Activated T-cell treated with anti-CD3 and anti-CD28 coated beads, Interleukin-2, amount 50 U/mL, for 24 hours (primary cell): ENCODE measurements at regions not wholly inside any gene's neighbourhood (a gene's known extent, or its start where the extent isn't known, plus 50 kb on each side); places are given as distances from the start of the nearest gene placed in this dataset.
"Not testable (repeated sequence)": the region's sequence is repeated elsewhere in the genome, so short reads cannot be mapped to it uniquely, and the experiment has no call there.

ENCODE experiments used
- DNase-seq: peaks from one replicate; pipeline ENCODE4 v3.0.0-alpha.2; 2020
- H3K27ac Mint-ChIP-seq: 2 replicates; pipeline ENCODE4 v1.8.0; 2020; ENCODE audit warnings: mild to moderate bottlenecking, mixed read lengths
- H3K27me3 Mint-ChIP-seq: 2 replicates; pipeline ENCODE4 v1.8.0; 2020; ENCODE audit warnings: mixed read lengths
- H3K36me3 Mint-ChIP-seq: 2 replicates; pipeline ENCODE4 v1.8.0; 2020; ENCODE audit warnings: low read depth, mixed read lengths
- H3K4me1 Mint-ChIP-seq: 2 replicates; pipeline ENCODE4 v1.8.0; 2020; ENCODE audit warnings: low read depth, mixed read lengths
- H3K4me3 Mint-ChIP-seq: 2 replicates; pipeline ENCODE4 v1.8.0; 2020; ENCODE audit warnings: mild to moderate bottlenecking, moderate library complexity, mixed read lengths
- H3K9me3 Mint-ChIP-seq: 2 replicates; pipeline ENCODE4 v1.8.0; 2020; ENCODE audit warnings: mixed read lengths

- H3K4me3 Mint-ChIP-seq = no peak overlapping the region
- peaks cover 27% of the 10 kb centered on the region for H3K9me3 Mint-ChIP-seq
- H3K36me3 Mint-ChIP-seq = no peaks in the 10 kb centered on the region
- no peaks in the 10 kb centered on the region for H3K27me3 Mint-ChIP-seq
- no peaks in the 10 kb centered on the region for H3K4me1 Mint-ChIP-seq
- no peak for DNase-seq
- no peak overlapping the region for H3K27ac Mint-ChIP-seq
Observed at GRCh38 chr11:25396847-25397246, 900.0 kb downstream of the LUZP2 start.

GRCh38 chr11:25408146-25408545 is 911.3 kb downstream of the LUZP2 start:
- no peaks in the 10 kb centered on the region for H3K27me3 Mint-ChIP-seq
- no peak overlapping the region for H3K27ac Mint-ChIP-seq
- no peak overlapping the region for H3K4me3 Mint-ChIP-seq
- peaks cover 21% of the 10 kb centered on the region for H3K9me3 Mint-ChIP-seq
- no peaks in the 10 kb centered on the region for H3K4me1 Mint-ChIP-seq
- H3K36me3 Mint-ChIP-seq = no peaks in the 10 kb centered on the region
- DNase-seq = no peak

- H3K4me3 Mint-ChIP-seq = no peak overlapping the region
- DNase-seq = no peak
- peaks cover 22% of the 10 kb centered on the region for H3K9me3 Mint-ChIP-seq
- no peaks in the 10 kb centered on the region for H3K36me3 Mint-ChIP-seq
- H3K27me3 Mint-ChIP-seq = no peaks in the 10 kb centered on the region
- no peak overlapping the region for H3K27ac Mint-ChIP-seq
- H3K4me1 Mint-ChIP-seq = no peaks in the 10 kb centered on the region
Observed at GRCh38 chr11:25415793-25416192, 916.1 kb upstream of the ANO3 start.

GRCh38 chr11:25423436-25424199 is 908.3 kb upstream of the ANO3 start:
- Mint-ChIP-seq H3K27me3 (no peaks in the 10 kb centered on the region), H3K9me3 (peaks cover 6% of the 10 kb centered on the region), H3K36me3 (no peaks in the 10 kb centered on the region), H3K4me3 (no peak overlapping the region), H3K27ac (no peak overlapping the region), H3K4me1 (no peaks in the 10 kb centered on the region)
- DNase-seq = no peak

GRCh38 chr11:25432376-25432775 is 899.6 kb upstream of the ANO3 start:
- peaks cover 11% of the 10 kb centered on the region for H3K9me3 Mint-ChIP-seq
- no peaks in the 10 kb centered on the region for H3K4me1 Mint-ChIP-seq
- DNase-seq = no peak
- H3K27ac Mint-ChIP-seq = no peak overlapping the region
- H3K27me3 Mint-ChIP-seq = no peaks in the 10 kb centered on the region
- no peak overlapping the region for H3K4me3 Mint-ChIP-seq
- no peaks in the 10 kb centered on the region for H3K36me3 Mint-ChIP-seq

GRCh38 chr11:25435197-25435596 is 896.7 kb upstream of the ANO3 start:
- Mint-ChIP-seq H3K9me3 (peaks cover 16% of the 10 kb centered on the region), H3K36me3 (no peaks in the 10 kb centered on the region), H3K27ac (no peak overlapping the region), H3K4me1 (no peaks in the 10 kb centered on the region), H3K4me3 (no peak overlapping the region), H3K27me3 (no peaks in the 10 kb centered on the region)
- no peak for DNase-seq

GRCh38 chr11:25436326-25436725 is 895.6 kb upstream of the ANO3 start:
- DNase-seq = no peak
- Mint-ChIP-seq H3K36me3 (no peaks in the 10 kb centered on the region), H3K4me3 (no peak overlapping the region), H3K27ac (no peak overlapping the region), H3K4me1 (no peaks in the 10 kb centered on the region), H3K9me3 (peaks cover 16% of the 10 kb centered on the region), H3K27me3 (no peaks in the 10 kb centered on the region)

- H3K27me3 Mint-ChIP-seq = no peaks in the 10 kb centered on the region
- H3K4me3 Mint-ChIP-seq = no peak overlapping the region
- H3K9me3 Mint-ChIP-seq = peaks cover 8% of the 10 kb centered on the region
- H3K4me1 Mint-ChIP-seq = no peaks in the 10 kb centered on the region
- H3K27ac Mint-ChIP-seq = no peak overlapping the region
- DNase-seq = no peak
- H3K36me3 Mint-ChIP-seq = no peaks in the 10 kb centered on the region
Observed at GRCh38 chr11:25441421-25441820, 890.5 kb upstream of the ANO3 start.

GRCh38 chr11:25449091-25449490 is 882.8 kb upstream of the ANO3 start:
- H3K4me1 Mint-ChIP-seq = no peaks in the 10 kb centered on the region
- no peak for DNase-seq

GRCh38 chr11:25453471-25453870 is 878.5 kb upstream of the ANO3 start:
- Mint-ChIP-seq H3K27ac (no peak overlapping the region), H3K27me3 (no peaks in the 10 kb centered on the region), H3K4me3 (no peak overlapping the region), H3K36me3 (no peaks in the 10 kb centered on the region), H3K4me1 (no peaks in the 10 kb centered on the region), H3K9me3 (peaks cover 13% of the 10 kb centered on the region)
- DNase-seq = no peak

More at GRCh38 chr11:25449091-25449490, 882.8 kb upstream of the ANO3 start:
- Mint-ChIP-seq H3K9me3 (peaks cover 17% of the 10 kb centered on the region), H3K27ac (no peak overlapping the region), H3K36me3 (no peaks in the 10 kb centered on the region), H3K27me3 (no peaks in the 10 kb centered on the region), H3K4me3 (no peak overlapping the region)

- DNase-seq = no peak
- H3K4me1 Mint-ChIP-seq = no peaks in the 10 kb centered on the region
- H3K9me3 Mint-ChIP-seq = peaks cover 7% of the 10 kb centered on the region
- H3K27ac Mint-ChIP-seq = no peak overlapping the region
- H3K27me3 Mint-ChIP-seq = no peaks in the 10 kb centered on the region
- H3K4me3 Mint-ChIP-seq = no peak overlapping the region
- H3K36me3 Mint-ChIP-seq = no peaks in the 10 kb centered on the region
Observed at GRCh38 chr11:25456211-25456610, 875.7 kb upstream of the ANO3 start.

- no peak for DNase-seq
- H3K9me3 Mint-ChIP-seq = peaks cover 10% of the 10 kb centered on the region
- H3K27ac Mint-ChIP-seq = no peak overlapping the region
- no peak overlapping the region for H3K4me3 Mint-ChIP-seq
- no peaks in the 10 kb centered on the region for H3K27me3 Mint-ChIP-seq
- no peaks in the 10 kb centered on the region for H3K4me1 Mint-ChIP-seq
- H3K36me3 Mint-ChIP-seq = no peaks in the 10 kb centered on the region
Observed at GRCh38 chr11:25483915-25484635, 847.9 kb upstream of the ANO3 start.

- Mint-ChIP-seq H3K36me3 (no peaks in the 10 kb centered on the region), H3K4me1 (no peaks in the 10 kb centered on the region)
Observed at GRCh38 chr11:25485315-25485714, 846.6 kb upstream of the ANO3 start.

GRCh38 chr11:25486338-25486737 is 845.6 kb upstream of the ANO3 start:
- H3K4me1 Mint-ChIP-seq, H3K27me3 Mint-ChIP-seq, H3K36me3 Mint-ChIP-seq, DNase-seq, H3K27ac Mint-ChIP-seq, H3K4me3 Mint-ChIP-seq: not testable (repeated sequence)
- H3K9me3 Mint-ChIP-seq = peaks cover 10% of the 10 kb centered on the region

More at GRCh38 chr11:25485315-25485714, 846.6 kb upstream of the ANO3 start:
- Mint-ChIP-seq H3K27me3 (no peaks in the 10 kb centered on the region), H3K27ac (no peak overlapping the region), H3K9me3 (peaks cover 10% of the 10 kb centered on the region), H3K4me3 (no peak overlapping the region)
- DNase-seq = no peak

- not testable (repeated sequence) for H3K27me3 Mint-ChIP-seq, DNase-seq, H3K36me3 Mint-ChIP-seq, H3K9me3 Mint-ChIP-seq, H3K4me3 Mint-ChIP-seq, H3K4me1 Mint-ChIP-seq, H3K27ac Mint-ChIP-seq
Observed at GRCh38 chr11:25488176-25488575, 843.8 kb upstream of the ANO3 start.
